Glutamatergic neuron (in vitro differentiated cells): ENCODE measurements at regions not wholly inside any gene's neighbourhood (a gene's known extent, or its start where the extent isn't known, plus 50 kb on each side); places are given as distances from the start of the nearest gene placed in this dataset.

Source experiments
- DNase-seq: peaks from one replicate; pipeline ENCODE4 v3.0.0; 2022
- H3K27ac Mint-ChIP-seq: one replicate; pipeline ENCODE4 v1.8.0; 2020; ENCODE audit warnings: mild to moderate bottlenecking, mixed read lengths, inconsistent platforms; ENCODE audit not compliant: unreplicated experiment
- H3K27me3 Mint-ChIP-seq: one replicate; pipeline ENCODE4 v1.8.0; 2020; ENCODE audit warnings: mild to moderate bottlenecking, moderate library complexity, mixed read lengths, inconsistent platforms; ENCODE audit not compliant: unreplicated experiment
- H3K36me3 Mint-ChIP-seq: one replicate; pipeline ENCODE4 v1.8.0; 2020; ENCODE audit warnings: mild to moderate bottlenecking, mixed read lengths, inconsistent platforms; ENCODE audit not compliant: unreplicated experiment
- H3K4me1 Mint-ChIP-seq: one replicate; pipeline ENCODE4 v1.8.0; 2020; ENCODE audit warnings: mild to moderate bottlenecking, low read depth, mixed read lengths, inconsistent platforms; ENCODE audit not compliant: unreplicated experiment
- H3K4me3 Mint-ChIP-seq: one replicate; pipeline ENCODE4 v1.8.0; 2020; ENCODE audit warnings: mild to moderate bottlenecking, mixed read lengths, inconsistent platforms; ENCODE audit not compliant: unreplicated experiment
- H3K9me3 Mint-ChIP-seq: one replicate; pipeline ENCODE4 v1.8.0; 2020; ENCODE audit warnings: mild to moderate bottlenecking, moderate library complexity, mixed read lengths, inconsistent platforms; ENCODE audit not compliant: unreplicated experiment
- CTCF ChIP-seq: fragments of 200-600 bp; sonication (generic); IDR thresholded peaks from one replicate; pipeline ENCODE4 v1.5.0; 2021; ENCODE audit not compliant: partially characterized antibody, unreplicated experiment

- peaks cover 13% of the 10 kb centered on the region for H3K36me3 Mint-ChIP-seq
- H3K4me3 Mint-ChIP-seq: no peak overlapping the region
- H3K27ac Mint-ChIP-seq: no peak overlapping the region
- TF ChIP-seq CTCF: no peak
- no peak for DNase-seq
- H3K27me3 Mint-ChIP-seq: peaks cover 2% of the 10 kb centered on the region
- no peaks in the 10 kb centered on the region for H3K9me3 Mint-ChIP-seq
- H3K4me1 Mint-ChIP-seq: no peaks in the 10 kb centered on the region
These were observed 54.9 kb upstream of the USP15 start for GRCh38 chr12:62205346-62205745.

GRCh38 chr12:62207248-62207647 lies 53.0 kb upstream of the USP15 start:
- Mint-ChIP-seq H3K36me3 (peaks cover 13% of the 10 kb centered on the region), H3K27ac (no peak overlapping the region), H3K9me3 (no peaks in the 10 kb centered on the region), H3K4me1 (no peaks in the 10 kb centered on the region), H3K27me3 (peaks cover 2% of the 10 kb centered on the region), H3K4me3 (no peak overlapping the region)
- no peak for DNase-seq
- no peak for TF ChIP-seq CTCF
